ENCODE measurements at regions not wholly inside any gene's neighbourhood (a gene's known extent, or its start where the extent isn't known, plus 50 kb on each side); places are given as distances from the start of the nearest gene placed in this dataset.

GRCh38 chr11:30763951-30764350 is 177.8 kb upstream of the MPPED2 start:
- no peaks in the 10 kb centered on the region for H3K4me1 ChIP-seq
- no peak overlapping the region for H3K27ac ChIP-seq
- no peak for DNase-seq
- TF ChIP-seq POLR2AphosphoS5 (IDR thresholded peaks at IDR 0.05) (no peak), EP300 (IDR thresholded peaks at IDR 0.05) (no peak), POLR2A (IDR thresholded peaks at IDR 0.05) (no peak)
- TF ChIP-seq, protein P1, sequence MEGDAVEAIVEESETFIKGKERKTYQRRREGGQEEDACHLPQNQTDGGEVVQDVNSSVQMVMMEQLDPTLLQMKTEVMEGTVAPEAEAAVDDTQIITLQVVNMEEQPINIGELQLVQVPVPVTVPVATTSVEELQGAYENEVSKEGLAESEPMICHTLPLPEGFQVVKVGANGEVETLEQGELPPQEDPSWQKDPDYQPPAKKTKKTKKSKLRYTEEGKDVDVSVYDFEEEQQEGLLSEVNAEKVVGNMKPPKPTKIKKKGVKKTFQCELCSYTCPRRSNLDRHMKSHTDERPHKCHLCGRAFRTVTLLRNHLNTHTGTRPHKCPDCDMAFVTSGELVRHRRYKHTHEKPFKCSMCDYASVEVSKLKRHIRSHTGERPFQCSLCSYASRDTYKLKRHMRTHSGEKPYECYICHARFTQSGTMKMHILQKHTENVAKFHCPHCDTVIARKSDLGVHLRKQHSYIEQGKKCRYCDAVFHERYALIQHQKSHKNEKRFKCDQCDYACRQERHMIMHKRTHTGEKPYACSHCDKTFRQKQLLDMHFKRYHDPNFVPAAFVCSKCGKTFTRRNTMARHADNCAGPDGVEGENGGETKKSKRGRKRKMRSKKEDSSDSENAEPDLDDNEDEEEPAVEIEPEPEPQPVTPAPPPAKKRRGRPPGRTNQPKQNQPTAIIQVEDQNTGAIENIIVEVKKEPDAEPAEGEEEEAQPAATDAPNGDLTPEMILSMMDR (IDR thresholded peaks at IDR 0.05): no peak
- intact Hi-C loops (cut with DNase I; ENCODE audit: low total_unique reads): no loop called here
- 89 to 98% (median 96%) methylated on average over 5 of the region's 5 CpGs for WGBS, 5 donors
- H3K4me3 ChIP-seq: no peak overlapping the region
- peaks cover 0 to 12% (median 9%) of the 10 kb centered on the region in 4 donors for H3K9me3 ChIP-seq
- H3K36me3 ChIP-seq: no peaks in the 10 kb centered on the region
- H3K27me3 ChIP-seq: no peaks in the 10 kb centered on the region

GRCh38 chr11:30762188-30762587 is 176.0 kb upstream of the MPPED2 start:
- Histone ChIP-seq H3K9me3 (peaks cover 0 to 12% (median 9%) of the 10 kb centered on the region in 4 donors), H3K36me3 (no peaks in the 10 kb centered on the region), H3K4me1 (no peaks in the 10 kb centered on the region), H3K27me3 (no peaks in the 10 kb centered on the region), H3K27ac (no peak overlapping the region), H3K4me3 (no peak overlapping the region)
- TF ChIP-seq POLR2A (IDR thresholded peaks at IDR 0.05): no peak
- TF ChIP-seq, protein P1 (IDR thresholded peaks at IDR 0.05): no peak
- TF ChIP-seq EP300 (IDR thresholded peaks at IDR 0.05): no peak
- no peak for TF ChIP-seq POLR2AphosphoS5 (IDR thresholded peaks at IDR 0.05)
- 89 to 99% (median 95%) methylated on average over 2 of the region's 2 CpGs for WGBS, 5 donors
- no peak for DNase-seq
- intact Hi-C loops (cut with DNase I; ENCODE audit: low total_unique reads): no loop called here

- no peak for DNase-seq
- H3K27ac ChIP-seq: no peak overlapping the region
- H3K9me3 ChIP-seq: peaks cover 0 to 12% (median 9%) of the 10 kb centered on the region in 4 donors
Measured at GRCh38 chr11:30760345-30760744, 174.2 kb upstream of the MPPED2 start.

GRCh38 chr11:30758946-30759504 is 172.9 kb upstream of the MPPED2 start:
- intact Hi-C loops (cut with DNase I; ENCODE audit: low total_unique reads): no loop called here
- no peak for DNase-seq
- H3K4me3 ChIP-seq: no peak overlapping the region
- TF ChIP-seq POLR2A (IDR thresholded peaks at IDR 0.05) (no peak), EP300 (IDR thresholded peaks at IDR 0.05) (no peak), POLR2AphosphoS5 (IDR thresholded peaks at IDR 0.05) (no peak)
- H3K36me3 ChIP-seq: no peaks in the 10 kb centered on the region
- no peaks in the 10 kb centered on the region for H3K4me1 ChIP-seq
- H3K27me3 ChIP-seq: no peaks in the 10 kb centered on the region
- no peak overlapping the region for H3K27ac ChIP-seq
- WGBS, 5 donors: 65 to 77% (median 75%) methylated on average over 11 of the region's 11 CpGs
- peaks cover 0 to 12% (median 9%) of the 10 kb centered on the region in 4 donors for H3K9me3 ChIP-seq

More at GRCh38 chr11:30760345-30760744, 174.2 kb upstream of the MPPED2 start:
- no peaks in the 10 kb centered on the region for H3K27me3 ChIP-seq
- H3K4me3 ChIP-seq: no peak overlapping the region
- intact Hi-C loops (cut with DNase I; ENCODE audit: low total_unique reads): no loop called here
- TF ChIP-seq, protein P1 (IDR thresholded peaks at IDR 0.05): no peak
- TF ChIP-seq EP300 (IDR thresholded peaks at IDR 0.05) (no peak), POLR2A (IDR thresholded peaks at IDR 0.05) (no peak), POLR2AphosphoS5 (IDR thresholded peaks at IDR 0.05) (no peak)
- no peaks in the 10 kb centered on the region for H3K4me1 ChIP-seq
- H3K36me3 ChIP-seq: no peaks in the 10 kb centered on the region

DNA sequence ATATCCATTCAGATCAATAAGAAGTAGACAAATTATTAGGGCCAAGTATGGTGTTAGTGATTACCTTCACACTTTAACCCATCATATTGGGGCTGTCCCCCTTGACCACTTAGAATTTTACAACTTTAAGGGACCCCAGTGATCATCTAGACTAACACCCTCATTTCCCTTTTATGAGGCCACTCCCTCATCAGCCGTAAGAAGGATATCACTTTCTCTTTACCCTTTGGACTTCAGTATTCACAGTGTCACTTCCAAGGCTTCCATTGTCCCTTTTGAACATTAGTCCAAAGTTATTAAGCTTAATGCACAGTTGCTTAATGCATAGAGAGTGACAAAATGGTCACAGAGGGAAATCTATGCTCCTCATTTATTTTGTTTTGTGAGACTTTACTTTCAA is 172.4 kb upstream of the MPPED2 start:
- H3K27me3 ChIP-seq: no peaks in the 10 kb centered on the region
- H3K36me3 ChIP-seq: no peaks in the 10 kb centered on the region
- TF ChIP-seq, protein P1 (IDR thresholded peaks at IDR 0.05): no peak
- TF ChIP-seq POLR2AphosphoS5 (IDR thresholded peaks at IDR 0.05) (no peak), POLR2A (IDR thresholded peaks at IDR 0.05) (no peak), EP300 (IDR thresholded peaks at IDR 0.05) (no peak)
- H3K9me3 ChIP-seq: peaks cover 0 to 12% (median 9%) of the 10 kb centered on the region in 4 donors
- no peak overlapping the region for H3K4me3 ChIP-seq
- intact Hi-C loops (cut with DNase I; ENCODE audit: low total_unique reads): no loop called here
- no peak overlapping the region for H3K27ac ChIP-seq
- DNase-seq: no peak
- 23 to 50% (median 39%) methylated on average over 1 of the region's 1 CpG for WGBS, 5 donors
- no peaks in the 10 kb centered on the region for H3K4me1 ChIP-seq
